ENCODE measurements at regions not wholly inside any gene's neighbourhood (a gene's known extent, or its start where the extent isn't known, plus 50 kb on each side); places are given as distances from the start of the nearest gene placed in this dataset.

- Mint-ChIP-seq H3K4me3 (ENCODE audit: unreplicated experiment) (no peak overlapping the region), H3K36me3 (ENCODE audit: low read depth) (no peaks in the 10 kb centered on the region), H3K27ac (ENCODE audit: unreplicated experiment) (no peak overlapping the region), H3K9me3 (ENCODE audit: low read depth) (no peaks in the 10 kb centered on the region), H3K27me3 (ENCODE audit: low read depth) (peaks cover 2% of the 10 kb centered on the region), H3K4me1 (ENCODE audit: low read depth) (peaks cover 9% of the 10 kb centered on the region)
- no peak for DNase-seq (ENCODE audit: low spot score)
- TF ChIP-seq CTCF (IDR thresholded peaks at IDR 0.05) = no peak
Measured at GRCh38 chr2:19226386-19226785, 132.0 kb downstream of the OSR1 start.

GRCh38 chr2:19225931-19226330 lies 132.5 kb downstream of the OSR1 start:
- DNase-seq (ENCODE audit: low spot score) = no peak
- H3K4me3 Mint-ChIP-seq (ENCODE audit: unreplicated experiment) = no peak overlapping the region
- peaks cover 9% of the 10 kb centered on the region for H3K4me1 Mint-ChIP-seq (ENCODE audit: low read depth)
- H3K27me3 Mint-ChIP-seq (ENCODE audit: low read depth) = peaks cover 2% of the 10 kb centered on the region
- no peaks in the 10 kb centered on the region for H3K9me3 Mint-ChIP-seq (ENCODE audit: low read depth)
- H3K36me3 Mint-ChIP-seq (ENCODE audit: low read depth) = no peaks in the 10 kb centered on the region
- TF ChIP-seq CTCF (IDR thresholded peaks at IDR 0.05) = no peak
- H3K27ac Mint-ChIP-seq (ENCODE audit: unreplicated experiment) = no peak overlapping the region

- TF ChIP-seq CTCF (IDR thresholded peaks at IDR 0.05) = no peak
- DNase-seq (ENCODE audit: low spot score) = no peak
- no peaks in the 10 kb centered on the region for H3K9me3 Mint-ChIP-seq (ENCODE audit: low read depth)
- H3K36me3 Mint-ChIP-seq (ENCODE audit: low read depth) = no peaks in the 10 kb centered on the region
- no peak overlapping the region for H3K27ac Mint-ChIP-seq (ENCODE audit: unreplicated experiment)
- H3K27me3 Mint-ChIP-seq (ENCODE audit: low read depth) = peaks cover 2% of the 10 kb centered on the region
- no peak overlapping the region for H3K4me3 Mint-ChIP-seq (ENCODE audit: unreplicated experiment)
- H3K4me1 Mint-ChIP-seq (ENCODE audit: low read depth) = peaks cover 9% of the 10 kb centered on the region
Measured at GRCh38 chr2:19225126-19225525, 133.3 kb downstream of the OSR1 start.

- no peaks in the 10 kb centered on the region for H3K9me3 Mint-ChIP-seq (ENCODE audit: low read depth)
- H3K27me3 Mint-ChIP-seq (ENCODE audit: low read depth) = peaks cover under 1% of the 10 kb centered on the region
- peaks cover 13% of the 10 kb centered on the region for H3K4me1 Mint-ChIP-seq (ENCODE audit: low read depth)
- TF ChIP-seq CTCF (IDR thresholded peaks at IDR 0.05) = no peak
- no peaks in the 10 kb centered on the region for H3K36me3 Mint-ChIP-seq (ENCODE audit: low read depth)
- H3K4me3 Mint-ChIP-seq (ENCODE audit: unreplicated experiment) = no peak overlapping the region
- no peak overlapping the region for H3K27ac Mint-ChIP-seq (ENCODE audit: unreplicated experiment)
- DNase-seq (ENCODE audit: low spot score) = no peak
Measured at GRCh38 chr2:19224486-19224885, 133.9 kb downstream of the OSR1 start.

- Mint-ChIP-seq H3K36me3 (ENCODE audit: low read depth) (no peaks in the 10 kb centered on the region), H3K4me3 (ENCODE audit: unreplicated experiment) (no peak overlapping the region), H3K27ac (ENCODE audit: unreplicated experiment) (no peak overlapping the region), H3K27me3 (ENCODE audit: low read depth) (no peaks in the 10 kb centered on the region), H3K9me3 (ENCODE audit: low read depth) (no peaks in the 10 kb centered on the region), H3K4me1 (ENCODE audit: low read depth) (peaks cover 14% of the 10 kb centered on the region)
- no peak for DNase-seq (ENCODE audit: low spot score)
- TF ChIP-seq CTCF (IDR thresholded peaks at IDR 0.05) = no peak
Measured at GRCh38 chr2:19224011-19224410, 134.4 kb downstream of the OSR1 start.
